Mucosa of descending colon (tissue), 3 donors: ENCODE measurements at regions not wholly inside any gene's neighbourhood (a gene's known extent, or its start where the extent isn't known, plus 50 kb on each side); places are given as distances from the start of the nearest gene placed in this dataset.
A peak's percentile ranks its signal among the peaks of the same experiment; 100 is the strongest.

ENCODE experiments used
- ATAC-seq: fragments of 200-7000 bp; cut with Tn5 transposase; one replicate; pipeline ENCODE4 v1.9.1; 2020; ENCODE audit warnings: mild to moderate bottlenecking, moderate library complexity
- DNase-seq, 3 donors: peaks; one replicate each; pipeline ENCODE4 v3.0.0-alpha.2; 2020
- H3K36me3 ChIP-seq: fragments of 200-600 bp; one replicate; pipeline ENCODE4 v1.8.0; 2021; ENCODE audit warnings: low read depth, mild to moderate bottlenecking
- H3K4me1 ChIP-seq: fragments of 200-600 bp; one replicate; pipeline ENCODE4 v1.8.0; 2021; ENCODE audit warnings: low read depth, mild to moderate bottlenecking
- H3K4me3 ChIP-seq: fragments of 200-600 bp; one replicate; pipeline ENCODE4 v1.8.0; 2021; ENCODE audit warnings: mild to moderate bottlenecking
- H3K9me3 ChIP-seq: fragments of 200-600 bp; one replicate; pipeline ENCODE4 v1.8.0; 2021; ENCODE audit warnings: mild to moderate bottlenecking
- CTCF ChIP-seq: fragments of 200-600 bp; IDR thresholded peaks from one replicate; pipeline ENCODE4 v1.8.0; 2022; ENCODE audit warnings: antibody characterized with exemption, mild to moderate bottlenecking
- intact Hi-C, 2 donors: fragments of 100-400 bp; cut with DNase I in 1 of 2; cut with micrococcal nuclease in 1 of 2; formaldehyde crosslinking; loops; one replicate each; pipeline versions ENCODE4 v1.11.0 to v1.11.1; 2022; cut with DNase I, micrococcal nuclease
- donor health status: DM: no; HTN: no; CAD: no; lungs with moderate emphysema.
- donor health status: DM: no; HTN: no; CAD: no.
- donor health status: DM: no; HTN: yes; CAD: no.

- no peak for TF ChIP-seq CTCF
- H3K4me3 ChIP-seq, result no peak overlapping the region
- intact Hi-C loops, result no loop called here
- ATAC-seq (no peak), DNase-seq (no peak)
- no peaks in the 10 kb centered on the region for H3K9me3 ChIP-seq
- no peaks in the 10 kb centered on the region for H3K36me3 ChIP-seq
- H3K4me1 ChIP-seq, result no peaks in the 10 kb centered on the region
Measured at GRCh38 chr3:161821591-161821990, 325.0 kb downstream of the OTOL1 start.

GRCh38 chr3:161822291-161822690, 325.7 kb downstream of the OTOL1 start:
- TF ChIP-seq CTCF, result no peak
- no peaks in the 10 kb centered on the region for H3K9me3 ChIP-seq
- H3K4me3 ChIP-seq, result no peak overlapping the region
- DNase-seq (no peak), ATAC-seq (peak; percentile 32)
- intact Hi-C loops, result no loop called here
- no peaks in the 10 kb centered on the region for H3K4me1 ChIP-seq
- no peaks in the 10 kb centered on the region for H3K36me3 ChIP-seq

- DNase-seq (no peak), ATAC-seq (no peak)
- Histone ChIP-seq H3K9me3 (no peaks in the 10 kb centered on the region), H3K4me3 (no peak overlapping the region), H3K36me3 (no peaks in the 10 kb centered on the region), H3K4me1 (peaks cover 4% of the 10 kb centered on the region)
- no peak for TF ChIP-seq CTCF
- intact Hi-C loops, result no loop called here
Measured at GRCh38 chr3:161823910-161824309, 327.3 kb downstream of the OTOL1 start.

- DNase-seq (no peak), ATAC-seq (no peak)
- H3K4me3 ChIP-seq, result no peak overlapping the region
- intact Hi-C loops, result no loop called here
- TF ChIP-seq CTCF, result no peak
- H3K9me3 ChIP-seq, result no peaks in the 10 kb centered on the region
- no peaks in the 10 kb centered on the region for H3K4me1 ChIP-seq
- H3K36me3 ChIP-seq, result no peaks in the 10 kb centered on the region
Measured at GRCh38 chr3:161838021-161838420, 341.4 kb downstream of the OTOL1 start.

GRCh38 chr3:161848376-161848775, 351.8 kb downstream of the OTOL1 start:
- TF ChIP-seq CTCF, result no peak
- H3K4me3 ChIP-seq, result no peak overlapping the region
- intact Hi-C loops, result no loop called here
- ATAC-seq (no peak), DNase-seq (no peak)
- H3K36me3 ChIP-seq, result no peaks in the 10 kb centered on the region
- H3K4me1 ChIP-seq, result no peaks in the 10 kb centered on the region
- H3K9me3 ChIP-seq, result no peaks in the 10 kb centered on the region

GRCh38 chr3:161851941-161852566, 355.4 kb downstream of the OTOL1 start:
- Histone ChIP-seq H3K9me3 (no peaks in the 10 kb centered on the region), H3K36me3 (no peaks in the 10 kb centered on the region), H3K4me1 (no peaks in the 10 kb centered on the region), H3K4me3 (no peak overlapping the region)
- TF ChIP-seq CTCF, result peak; percentile 43
- DNase-seq (peak in 2 of 3 donors; percentile 74 to 75), ATAC-seq (peak; percentile 65)
- intact Hi-C loops, result no loop called here
